Transverse colon (tissue), 4 donors: ENCODE measurements at regions not wholly inside any gene's neighbourhood (a gene's known extent, or its start where the extent isn't known, plus 50 kb on each side); places are given as distances from the start of the nearest gene placed in this dataset.

Experiments
- CTCF ChIP-seq, 5 experiments: fragments of 200-600 bp in 3 of 5; fragments of 450-650 bp in 2 of 5; sonication (generic) in 3 of 5; IDR thresholded peaks; 1 replicate in 2 of 5; 2 replicates in 3 of 5; pipeline ENCODE4 v1.5.1; 2016 to 2017; ENCODE audit warnings: antibody characterized with exemption in 5 of 5, inconsistent platforms in 3 of 5, mild to moderate bottlenecking in 2 of 5, moderate library complexity in 1 of 5
- POLR2A ChIP-seq: fragments of 450-650 bp; IDR thresholded peaks from one replicate; pipeline ENCODE4 v1.6.1; 2016; ENCODE audit warnings: antibody characterized with exemption, mild to moderate bottlenecking, moderate library complexity
- POLR2AphosphoS5 ChIP-seq, 3 donors: sonication (generic); formaldehyde crosslinking; IDR thresholded peaks; one replicate each; pipeline ENCODE4 v1.6.1; 2016; ENCODE audit warnings: antibody characterized with exemption in 3 of 3

GRCh38 chr7:68684246-68684839 is 913.9 kb upstream of the AUTS2 start:
- TF ChIP-seq POLR2A (no peak), CTCF (IDR thresholded peaks at IDR 0.05) (no peak), POLR2AphosphoS5 (IDR thresholded peaks at IDR 0.05) (no peak)
